HepG2 (cell line): ENCODE measurements at regions not wholly inside any gene's neighbourhood (a gene's known extent, or its start where the extent isn't known, plus 50 kb on each side); places are given as distances from the start of the nearest gene placed in this dataset.

Experiments used
- ATAC-seq: fragments of 200-7000 bp; cut with Tn5 transposase; 3 replicates; pipeline ENCODE4 v1.9.1; 2020; ENCODE audit warnings: mild to moderate bottlenecking, moderate library complexity
- BruUV-seq: library from RNA; stranded (reverse); fragments of 400-500 nt; replicated peaks from 2 replicates; lab custom pipeline; 2021; lab: Mats Ljungman, UMichigan
- CTCF ChIA-PET: fragments of 300-600 bp; formaldehyde crosslinking; extraction: SDS; loops from one replicate; lab custom pipeline; 2021; ENCODE audit warnings: low total read pairs, inconsistent platforms, low intra/inter-chr PET ratio; lab: Yijun Ruan, JAX
- POLR2A ChIA-PET: fragments of 350-600 bp; sonication (Branson Sonifier 250); formaldehyde crosslinking; loops from one replicate; lab custom pipeline; 2020; ENCODE audit warnings: antibody characterized with exemption, inconsistent platforms; lab: Yijun Ruan, JAX
- DNase-seq: peaks from one replicate; pipeline ENCODE4 v3.0.0-alpha.2; 2015; ENCODE audit warnings: low spot score
- FAIRE-seq: peaks from 3 replicates; lab custom pipeline; 2011; peaks lifted over from hg19 to GRCh38; lab: Jason Lieb, UNC
- H2AFZ ChIP-seq: one replicate; pipeline ENCODE4 v1.6.1; 2011; ENCODE audit warnings: low read length, inconsistent platforms
- H3K27ac ChIP-seq: fragments of 300-600 bp; 3 replicates; pipeline ENCODE4 v1.8.0; 2011; ENCODE audit warnings: mixed run types, mild to moderate bottlenecking, mixed read lengths, low read length, inconsistent platforms; ENCODE audit not compliant: insufficient read depth; ENCODE audit errors: extremely low read length
- H3K27me3 ChIP-seq, 2 experiments: fragments of 200-600 bp in 1 of 2; 2 replicates in 1 of 2; 3 replicates in 1 of 2; pipeline versions ENCODE4 v1.6.0 to v1.8.0; 2011; ENCODE audit warnings: low read length in 2 of 2, mild to moderate bottlenecking in 2 of 2, moderate library complexity in 2 of 2, inconsistent platforms in 1 of 2; ENCODE audit not compliant: insufficient read depth in 2 of 2, control insufficient read depth in 1 of 2
- H3K36me3 ChIP-seq, 2 experiments: fragments of 200-600 bp in 1 of 2; replicated peaks in 1 of 2; 2 replicates in 1 of 2; 3 replicates in 1 of 2; pipeline versions ENCODE4 v1.5.1 to v1.8.0; 2011; ENCODE audit warnings: low read length in 2 of 2, inconsistent platforms in 1 of 2; ENCODE audit not compliant: insufficient read depth in 2 of 2, control insufficient read depth in 1 of 2
- H3K4me1 ChIP-seq: 2 replicates; pipeline ENCODE4 v1.5.1; 2012; ENCODE audit warnings: low read length, inconsistent platforms; ENCODE audit not compliant: insufficient read depth
- H3K4me2 ChIP-seq: 2 replicates; pipeline ENCODE4 v1.6.0; 2011; ENCODE audit warnings: low read depth, low read length, inconsistent platforms
- H3K4me3 ChIP-seq, 3 experiments: fragments of 200-600 bp in 1 of 3; sonication (generic), shearing (Covaris generic) in 1 of 3; replicated peaks in 1 of 3; 2 replicates each; pipeline ENCODE4 v1.5.1; 2011 to 2016; ENCODE audit warnings: low read length in 3 of 3, inconsistent platforms in 2 of 3, low read depth in 2 of 3, mild to moderate bottlenecking in 2 of 3, control low read depth in 1 of 3, mixed read lengths in 1 of 3; ENCODE audit not compliant: insufficient read depth in 1 of 3
- H3K79me2 ChIP-seq: one replicate; pipeline ENCODE4 v1.6.1; 2011; ENCODE audit warnings: low read length, inconsistent platforms; ENCODE audit not compliant: insufficient read depth
- H3K9ac ChIP-seq: 2 replicates; pipeline ENCODE4 v1.6.0; 2011; ENCODE audit warnings: mild to moderate bottlenecking, low read depth, low read length, inconsistent platforms; ENCODE audit not compliant: insufficient read depth
- H3K9me3 ChIP-seq: 2 replicates; pipeline ENCODE4 v1.5.1; 2012; ENCODE audit warnings: mild to moderate bottlenecking, low read length
- H4K20me1 ChIP-seq: 2 replicates; pipeline ENCODE4 v1.6.0; 2011; ENCODE audit warnings: inconsistent platforms, mild to moderate bottlenecking, low read length, moderate library complexity; ENCODE audit not compliant: insufficient read depth
- EZH2 ChIP-seq: conservative IDR thresholded peaks from 2 replicates; pipeline ENCODE4 v1.6.1; 2012; ENCODE audit warnings: mild to moderate bottlenecking, low read depth, low read length, moderate library complexity
- MLLT10 ChIP-seq: sonication (generic); formaldehyde crosslinking; IDR thresholded peaks from 2 replicates; pipeline ENCODE4 v1.4.0; 2020; ENCODE audit warnings: missing genetic modification reagents
- PAXIP1 ChIP-seq: sonication (generic); formaldehyde crosslinking; conservative IDR thresholded peaks from 2 replicates; pipeline ENCODE4 v1.4.0; 2020; ENCODE audit warnings: mild to moderate bottlenecking, missing genetic modification reagents, moderate library complexity
- TFE3 ChIP-seq: IDR thresholded peaks from 2 replicates; pipeline ENCODE4 v1.6.1; 2016
- ZNF142 ChIP-seq: sonication (generic); formaldehyde crosslinking; IDR thresholded peaks from 2 replicates; pipeline ENCODE4 v1.4.0; 2020; ENCODE audit warnings: missing genetic modification reagents
- ZNF17 ChIP-seq: sonication (generic); formaldehyde crosslinking; IDR thresholded peaks from 2 replicates; pipeline ENCODE4 v1.5.0; 2020; ENCODE audit warnings: mild to moderate bottlenecking, missing genetic modification reagents
- ZNF354B ChIP-seq: sonication (generic); formaldehyde crosslinking; IDR thresholded peaks from 2 replicates; pipeline ENCODE4 v1.8.0; 2022; ENCODE audit warnings: mild to moderate bottlenecking, missing genetic modification reagents
- ZNF780A ChIP-seq: sonication (generic); formaldehyde crosslinking; IDR thresholded peaks from 2 replicates; pipeline ENCODE4 v1.8.0; 2022; ENCODE audit warnings: mild to moderate bottlenecking, missing genetic modification reagents, moderate library complexity
- WGBS: methylation state at CpG from one replicate; pipeline ENCODE4 v1.1.6; 2017; ENCODE audit warnings: low lambda C conversion rate; 5-methylcytosine and 5-hydroxymethylcytosine counted together
- in situ Hi-C: cut with HindIII; loops from 2 replicates; pipeline ENCODE4 v1.10.0; 2017; ENCODE audit warnings: low pct_unique_long_range_greater_than_20kb; ENCODE audit not compliant: extremely low pct_ligation_motif_present
- intact Hi-C: fragments of 100-400 bp; cut with micrococcal nuclease; formaldehyde crosslinking; loops from one replicate; pipeline ENCODE4 v1.10.0; 2022; ENCODE audit not compliant: unreplicated experiment

GRCh38 chr6:109918227-109918626 lies 59.9 kb upstream of the GPR6 start:
- H3K27ac ChIP-seq: no peak overlapping the region
- ChIA-PET POLR2A (no interaction called here), CTCF (no interaction called here)
- WGBS: 60% methylated on average over 3 of the region's 3 CpGs
- no peaks in the 10 kb centered on the region for H3K79me2 ChIP-seq
- H3K27me3 ChIP-seq: peaks cover 2% of the 10 kb centered on the region in 2 experiments; a peak in 2 of 5 replicates
- H4K20me1 ChIP-seq: no peaks in the 10 kb centered on the region
- in situ Hi-C loops (no loop called here), intact Hi-C loops (no loop called here)
- H3K36me3 ChIP-seq: no peaks in the 10 kb centered on the region
- no peaks in the 10 kb centered on the region for H3K9me3 ChIP-seq
- H2AFZ ChIP-seq: no peak overlapping the region
- no TSS peak for BruUV-seq
- no peak for TF ChIP-seq ZNF17 (CRISPR knock-in tag)
- H3K4me1 ChIP-seq: no peaks in the 10 kb centered on the region
- H3K4me3 ChIP-seq: no peak overlapping the region
- no peak for ATAC-seq
- no peak for DNase-seq
- no peak for FAIRE-seq
- no peak overlapping the region for H3K4me2 ChIP-seq
- no peak overlapping the region for H3K9ac ChIP-seq

- 19% methylated on average over 10 of the region's 10 CpGs for WGBS
- H4K20me1 ChIP-seq: no peaks in the 10 kb centered on the region
- peaks cover 0 to 2% of the 10 kb centered on the region in 2 experiments; a peak in 2 of 5 replicates for H3K27me3 ChIP-seq
- H3K79me2 ChIP-seq: no peaks in the 10 kb centered on the region
- in situ Hi-C loops: no loop called here
- DNase-seq (no peak), ATAC-seq (no peak), FAIRE-seq (no peak)
- BruUV-seq: no TSS peak
- H3K9me3 ChIP-seq: no peaks in the 10 kb centered on the region
- intact Hi-C loops: no loop called here
- CTCF ChIA-PET: no interaction called here
- no peaks in the 10 kb centered on the region for H3K36me3 ChIP-seq
- H2AFZ ChIP-seq: no peak overlapping the region
- no peak overlapping the region for H3K4me3 ChIP-seq
- POLR2A ChIA-PET: no interaction called here
- no peaks in the 10 kb centered on the region for H3K4me1 ChIP-seq
- H3K27ac ChIP-seq: no peak overlapping the region
- H3K9ac ChIP-seq: no peak overlapping the region
- H3K4me2 ChIP-seq: no peak overlapping the region
- TF ChIP-seq PAXIP1: no peak
- TF ChIP-seq EZH2: no peak
- no peak for TF ChIP-seq TFE3 (CRISPR knock-in tag)
- TF ChIP-seq ZNF354B (CRISPR knock-in tag): no peak
- no peak for TF ChIP-seq ZNF780A (CRISPR knock-in tag)
- no peak for TF ChIP-seq ZNF142 (CRISPR knock-in tag)
- no peak for TF ChIP-seq MLLT10 (CRISPR knock-in tag)
Measured at GRCh38 chr6:109920911-109921310, 57.2 kb upstream of the GPR6 start.
